Liver (tissue), 8 donors: ENCODE measurements at regions not wholly inside any gene's neighbourhood (a gene's known extent, or its start where the extent isn't known, plus 50 kb on each side); places are given as distances from the start of the nearest gene placed in this dataset.

Source experiments
- DNase-seq: peaks from one replicate; pipeline ENCODE4 v3.0.0-alpha.2; 2017; ENCODE audit warnings: low spot score
- H3K27ac ChIP-seq, 2 donors: one replicate each; pipeline ENCODE4 v1.7.0; 2013; ENCODE audit warnings: inconsistent platforms in 2 of 2, low read length in 2 of 2, control low read depth in 1 of 2, low read depth in 1 of 2, mild to moderate bottlenecking in 1 of 2
- H3K27me3 ChIP-seq, 4 donors: one replicate each; pipeline versions ENCODE4 v1.6.1 to v1.7.0; 2013; ENCODE audit warnings: low read length in 3 of 4, inconsistent platforms in 1 of 4, mild to moderate bottlenecking in 1 of 4, moderate library complexity in 1 of 4; ENCODE audit not compliant: control insufficient read depth in 4 of 4, insufficient read depth in 4 of 4
- H3K36me3 ChIP-seq, 4 donors: one replicate each; pipeline versions ENCODE4 v1.6.1 to v1.7.0; 2013; ENCODE audit warnings: low read length in 3 of 4, mild to moderate bottlenecking in 3 of 4, low read depth in 1 of 4, moderate library complexity in 1 of 4; ENCODE audit not compliant: control insufficient read depth in 4 of 4, insufficient read depth in 3 of 4
- H3K4me1 ChIP-seq, 4 donors: one replicate each; pipeline versions ENCODE4 v1.6.1 to v1.7.0; 2013; ENCODE audit warnings: low read length in 3 of 4, mild to moderate bottlenecking in 3 of 4, moderate library complexity in 1 of 4; ENCODE audit not compliant: control insufficient read depth in 4 of 4, insufficient read depth in 4 of 4
- H3K4me3 ChIP-seq, 3 donors: one replicate each; pipeline versions ENCODE4 v1.6.1 to v1.7.0; 2013; ENCODE audit warnings: low read length in 3 of 3, control low read depth in 1 of 3, low read depth in 1 of 3, mild to moderate bottlenecking in 1 of 3
- H3K9ac ChIP-seq, 2 donors: one replicate each; pipeline ENCODE4 v1.7.0; 2013; ENCODE audit warnings: low read length in 2 of 2, mild to moderate bottlenecking in 2 of 2, moderate library complexity in 2 of 2, control low read depth in 1 of 2, low read depth in 1 of 2
- H3K9me3 ChIP-seq, 4 donors: one replicate each; pipeline versions ENCODE4 v1.6.1 to v1.7.0; 2013; ENCODE audit warnings: low read length in 3 of 4; ENCODE audit not compliant: control insufficient read depth in 4 of 4
- ATF3 ChIP-seq: IDR thresholded peaks from 2 replicates; pipeline ENCODE4 v1.6.1; 2016; ENCODE audit warnings: antibody characterized with exemption
- CTCF ChIP-seq: fragments of 150-350 bp; IDR thresholded peaks from 2 replicates; pipeline ENCODE4 v1.5.1; 2017; ENCODE audit warnings: improper control_type of control experiment, low read depth, low read length; ENCODE audit not compliant: missing input control
- EGR1 ChIP-seq, 2 donors: IDR thresholded peaks; 2 replicates each; pipeline ENCODE4 v1.6.1; 2016 to 2018; ENCODE audit warnings: antibody characterized with exemption in 2 of 2, low read depth in 2 of 2
- FOXA1 ChIP-seq: IDR thresholded peaks from 2 replicates; pipeline ENCODE4 v1.6.1; 2016; ENCODE audit warnings: antibody characterized with exemption
- FOXA2 ChIP-seq: IDR thresholded peaks from 2 replicates; pipeline ENCODE4 v1.6.1; 2016; ENCODE audit warnings: antibody characterized with exemption
- GABPA ChIP-seq, 2 donors: IDR thresholded peaks in 1 of 2; conservative IDR thresholded peaks in 1 of 2; 2 replicates each; pipeline ENCODE4 v1.6.1; 2016; ENCODE audit warnings: antibody characterized with exemption in 2 of 2, mild to moderate bottlenecking in 1 of 2, moderate library complexity in 1 of 2
- HNF4A ChIP-seq, 2 donors: conservative IDR thresholded peaks; 2 replicates each; pipeline ENCODE4 v1.6.1; 2016; ENCODE audit warnings: antibody characterized with exemption in 2 of 2, mild to moderate bottlenecking in 2 of 2
- HNF4G ChIP-seq: IDR thresholded peaks from 2 replicates; pipeline ENCODE4 v1.6.1; 2016; ENCODE audit warnings: antibody characterized with exemption
- JUND ChIP-seq, 2 donors: IDR thresholded peaks; 2 replicates each; pipeline ENCODE4 v1.6.1; 2016; ENCODE audit warnings: antibody characterized with exemption in 2 of 2
- MAX ChIP-seq: IDR thresholded peaks from 2 replicates; pipeline ENCODE4 v1.6.1; 2016; ENCODE audit warnings: antibody characterized with exemption
- NR2F2 ChIP-seq: IDR thresholded peaks from 2 replicates; pipeline ENCODE4 v1.6.1; 2016; ENCODE audit warnings: antibody characterized with exemption
- RAD21 ChIP-seq, 2 donors: IDR thresholded peaks; 2 replicates each; pipeline ENCODE4 v1.6.1; 2016; ENCODE audit warnings: antibody characterized with exemption in 2 of 2, mild to moderate bottlenecking in 2 of 2
- REST ChIP-seq: IDR thresholded peaks from 2 replicates; pipeline ENCODE4 v1.6.1; 2016; ENCODE audit warnings: antibody characterized with exemption, mild to moderate bottlenecking
- RXRA ChIP-seq, 2 donors: IDR thresholded peaks; 2 replicates each; pipeline ENCODE4 v1.6.1; 2017 to 2018; ENCODE audit warnings: antibody characterized with exemption in 2 of 2, mild to moderate bottlenecking in 1 of 2
- SP1 ChIP-seq: IDR thresholded peaks from 2 replicates; pipeline ENCODE4 v1.6.1; 2018; ENCODE audit warnings: antibody characterized with exemption, mild to moderate bottlenecking
- TAF1 ChIP-seq: conservative IDR thresholded peaks from 2 replicates; pipeline ENCODE4 v1.6.1; 2016; ENCODE audit warnings: antibody characterized with exemption, mild to moderate bottlenecking
- YY1 ChIP-seq: IDR thresholded peaks from 2 replicates; pipeline ENCODE4 v1.6.1; 2016; ENCODE audit warnings: antibody characterized with exemption, mild to moderate bottlenecking
- ZBTB33 ChIP-seq: IDR thresholded peaks from 2 replicates; pipeline ENCODE4 v1.6.1; 2016; ENCODE audit warnings: antibody characterized with exemption
- WGBS: extraction: QIAGEN DNeasy Blood & Tissue Kit; methylation state at CpG from one replicate; pipeline ENCODE4 v1.1.7; 2013; 5-methylcytosine and 5-hydroxymethylcytosine counted together
- donor health status: healthy.
- donor health status: healthy.
- donor health status: healthy.
- donor health status: healthy.
- donor health status: healthy.

GRCh38 chr12:74941670-74942069, 268.0 kb downstream of the KCNC2 start (continued):
- TF ChIP-seq JUND (IDR thresholded peaks at IDR 0.05), result no peak
- no peak for TF ChIP-seq ZBTB33
- TF ChIP-seq EGR1 (IDR thresholded peaks at IDR 0.05; ENCODE audit: low read depth in 2 of 2), result no peak
- no peak for TF ChIP-seq MAX

GRCh38 chr12:74945771-74946198, 263.9 kb downstream of the KCNC2 start:
- no peaks in the 10 kb centered on the region for H3K36me3 ChIP-seq
- no peaks in the 10 kb centered on the region for H3K4me1 ChIP-seq
- no peak for DNase-seq
- no peak overlapping the region for H3K4me3 ChIP-seq
- WGBS, result 45% methylated on average over 2 of the region's 2 CpGs
- no peak overlapping the region for H3K9ac ChIP-seq
- H3K27ac ChIP-seq, result no peak overlapping the region
- H3K27me3 ChIP-seq, result no peaks in the 10 kb centered on the region
- no peaks in the 10 kb centered on the region for H3K9me3 ChIP-seq
- TF ChIP-seq GABPA (IDR thresholded peaks at IDR 0.05 in 1 of 2, conservative IDR thresholded peaks at IDR 0.05 in 1 of 2), result no peak
- TF ChIP-seq YY1, result no peak
- no peak for TF ChIP-seq NR2F2
- TF ChIP-seq TAF1, result no peak
- TF ChIP-seq HNF4G, result no peak
- TF ChIP-seq ZBTB33, result no peak

GRCh38 chr12:74953697-74954096, 255.9 kb downstream of the KCNC2 start:
- Histone ChIP-seq H3K9me3 (no peaks in the 10 kb centered on the region), H3K4me1 (peaks cover 0 to 5% (median 1%) of the 10 kb centered on the region in 4 donors), H3K9ac (no peak overlapping the region), H3K27me3 (no peaks in the 10 kb centered on the region), H3K4me3 (no peak overlapping the region), H3K27ac (no peak overlapping the region), H3K36me3 (no peaks in the 10 kb centered on the region)
- 38% methylated on average over 1 of the region's 1 CpG for WGBS
- DNase-seq, result no peak
- TF ChIP-seq JUND (IDR thresholded peaks at IDR 0.05), result peak in 1 of 2 donors; percentile 55
- TF ChIP-seq CTCF, result no peak
- TF ChIP-seq EGR1 (IDR thresholded peaks at IDR 0.05; ENCODE audit: low read depth in 2 of 2), result no peak
- no peak for TF ChIP-seq FOXA1
- TF ChIP-seq YY1, result no peak
- no peak for TF ChIP-seq HNF4G
- TF ChIP-seq SP1, result peak; percentile 41
- TF ChIP-seq NR2F2, result no peak
- TF ChIP-seq FOXA2, result no peak
- TF ChIP-seq RXRA (IDR thresholded peaks at IDR 0.05), result peak in 1 of 2 donors; percentile 40
- peak; percentile 31 for TF ChIP-seq ZBTB33
- no peak for TF ChIP-seq ATF3
- no peak for TF ChIP-seq TAF1
- no peak for TF ChIP-seq GABPA (IDR thresholded peaks at IDR 0.05 in 1 of 2, conservative IDR thresholded peaks at IDR 0.05 in 1 of 2)
- peak; percentile 32 to 66 for TF ChIP-seq HNF4A (conservative IDR thresholded peaks at IDR 0.05)
- no peak for TF ChIP-seq REST
- peak in 1 of 2 donors; percentile 26 for TF ChIP-seq RAD21 (IDR thresholded peaks at IDR 0.05)
- TF ChIP-seq MAX, result no peak
